HG03045 (cell line): ENCODE measurements at regions not wholly inside any gene's neighbourhood (a gene's known extent, or its start where the extent isn't known, plus 50 kb on each side); places are given as distances from the start of the nearest gene placed in this dataset.
"Not testable (repeated sequence)": the region's sequence is repeated elsewhere in the genome, so short reads cannot be mapped to it uniquely, and the experiment has no call there.

Source experiments
- ATAC-seq: cut with Tn5 transposase; IDR thresholded peaks from one replicate; pipeline ENCODE4 v1.9.1; 2021; ENCODE audit warnings: mild to moderate bottlenecking, moderate library complexity; ENCODE audit not compliant: unreplicated experiment

DNA sequence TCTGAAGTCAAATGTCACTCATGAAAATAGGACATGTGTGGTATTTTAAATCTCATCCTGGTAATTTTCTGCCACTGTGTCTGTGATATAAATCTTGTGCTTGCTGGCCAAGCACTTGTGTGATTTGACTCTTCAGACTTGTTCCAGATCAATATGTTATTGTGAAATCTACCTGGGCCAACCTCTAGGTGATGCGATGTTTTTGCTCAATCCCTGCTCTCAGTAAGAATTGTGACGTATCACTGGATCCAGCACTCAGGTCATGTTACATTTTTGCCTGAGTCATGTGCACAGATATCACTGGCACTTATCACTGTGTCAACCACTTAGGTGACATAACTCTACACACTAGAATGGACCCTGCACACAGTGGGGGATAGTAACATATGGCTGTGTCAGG is 100.4 kb upstream of the BPY2C start:
- ATAC-seq, result not testable (repeated sequence)

DNA sequence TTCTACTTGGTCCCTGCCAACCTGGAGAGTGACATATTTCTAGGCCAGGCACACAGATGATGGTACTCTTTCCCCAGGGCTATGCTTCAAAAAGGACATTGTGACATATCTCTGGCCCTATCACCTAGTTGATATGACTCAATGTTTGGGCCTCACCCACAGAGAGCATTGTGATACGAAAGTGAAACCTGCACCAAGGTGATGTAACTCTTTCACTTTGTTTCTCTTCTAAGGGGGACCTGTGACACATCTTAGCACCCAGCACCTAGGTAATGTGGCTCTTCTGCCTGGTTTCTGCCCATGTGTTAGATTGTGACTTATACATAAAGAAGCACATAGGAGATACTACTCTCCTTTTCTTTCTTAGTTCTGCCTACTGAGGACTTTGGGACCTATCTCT is 96.1 kb upstream of the BPY2C start:
- peak; percentile 86 for ATAC-seq

DNA sequence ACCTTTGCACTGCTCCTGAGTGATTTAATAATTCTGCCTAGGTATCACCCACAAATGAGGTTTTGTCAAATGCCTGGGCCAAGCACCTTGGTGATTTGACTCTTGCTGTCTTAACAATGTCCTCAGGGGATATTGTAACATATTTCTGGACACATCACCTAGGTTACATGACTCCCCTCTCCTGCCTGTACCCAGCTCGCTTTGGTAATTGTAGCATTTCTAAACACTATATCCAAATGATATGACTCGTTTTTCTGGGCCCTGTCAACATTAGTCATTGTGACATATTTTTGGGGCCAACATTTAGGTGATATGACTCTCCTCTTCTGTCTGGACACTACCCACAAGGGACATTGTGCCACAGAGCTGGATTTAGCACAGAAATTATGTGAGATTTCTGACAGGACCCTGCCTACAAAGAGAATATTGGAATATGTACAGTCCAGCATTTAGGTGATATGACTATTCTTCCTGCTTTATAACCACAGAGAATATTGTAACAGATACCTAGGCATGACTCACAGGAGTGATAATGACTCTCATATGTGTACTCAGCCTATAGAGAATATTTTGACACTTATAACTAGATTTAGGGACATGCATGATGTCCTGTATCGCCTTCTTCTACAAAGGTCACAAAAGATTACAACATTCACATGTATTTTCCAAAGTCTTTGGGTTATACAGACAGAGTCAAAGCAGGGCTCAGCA is 80.4 kb upstream of the BPY2C start:
- ATAC-seq, result not testable (repeated sequence)

GRCh38 chrY:25120897-25121296 is 69.0 kb upstream of the BPY2C start:
- not testable (repeated sequence) for ATAC-seq

- ATAC-seq, result not testable (repeated sequence)
These were observed 56.3 kb upstream of the BPY2C start for GRCh38 chrY:25108180-25108579.
